T1000 (cell line): ENCODE measurements at regions not wholly inside any gene's neighbourhood (a gene's known extent, or its start where the extent isn't known, plus 50 kb on each side); places are given as distances from the start of the nearest gene placed in this dataset.
"Not testable (repeated sequence)": the region's sequence is repeated elsewhere in the genome, so short reads cannot be mapped to it uniquely, and the experiment has no call there.

Source experiments
- DNase-seq: peaks from one replicate; lab custom pipeline; 2025; ENCODE audit warnings: mixed read lengths; lab: John Stamatoyannopoulos, UW

GRCh38 chr3:176074096-176074495, 1123.2 kb downstream of the TBL1XR1 start:
- no peak for DNase-seq

- no peak for DNase-seq
These were observed 1125.3 kb downstream of the TBL1XR1 start for GRCh38 chr3:176071943-176072342.

GRCh38 chr3:176068750-176069149, 1128.5 kb downstream of the TBL1XR1 start:
- DNase-seq: no peak

- no peak for DNase-seq
These were observed 1138.4 kb downstream of the TBL1XR1 start for GRCh38 chr3:176058856-176059255.

- DNase-seq: no peak
These were observed 1141.4 kb downstream of the TBL1XR1 start for GRCh38 chr3:176055836-176056235.

- no peak for DNase-seq
These were observed 1145.5 kb downstream of the TBL1XR1 start for GRCh38 chr3:176051766-176052165.

- no peak for DNase-seq
These were observed 1150.6 kb downstream of the TBL1XR1 start for GRCh38 chr3:176046703-176047102.

GRCh38 chr3:176041812-176042211, 1155.5 kb downstream of the TBL1XR1 start:
- no peak for DNase-seq

- DNase-seq: no peak
These were observed 1156.1 kb downstream of the TBL1XR1 start for GRCh38 chr3:176041185-176041584.

GRCh38 chr3:176037636-176038035, 1159.6 kb downstream of the TBL1XR1 start:
- no peak for DNase-seq

GRCh38 chr3:176032043-176032442, 1165.2 kb downstream of the TBL1XR1 start:
- DNase-seq: no peak

- not testable (repeated sequence) for DNase-seq
These were observed 1157.1 kb downstream of the NAALADL2 start for GRCh38 chr3:176016203-176016602.

- DNase-seq: not testable (repeated sequence)
These were observed 1156.1 kb downstream of the NAALADL2 start for GRCh38 chr3:176015228-176015627.

GRCh38 chr3:176009256-176009655, 1150.1 kb downstream of the NAALADL2 start:
- no peak for DNase-seq

GRCh38 chr3:176005564-176005963, 1146.4 kb downstream of the NAALADL2 start:
- no peak for DNase-seq

- DNase-seq: no peak
These were observed 1130.0 kb downstream of the NAALADL2 start for GRCh38 chr3:175989161-175989560.

GRCh38 chr3:175988401-175988800, 1129.3 kb downstream of the NAALADL2 start:
- no peak for DNase-seq

GRCh38 chr3:175985781-175986180, 1126.6 kb downstream of the NAALADL2 start:
- no peak for DNase-seq

- no peak for DNase-seq
These were observed 1124.2 kb downstream of the NAALADL2 start for GRCh38 chr3:175983379-175983778.

- no peak for DNase-seq
These were observed 1121.5 kb downstream of the NAALADL2 start for GRCh38 chr3:175980486-175981090.

GRCh38 chr3:175977968-175978752, 1119.0 kb downstream of the NAALADL2 start:
- DNase-seq: no peak

GRCh38 chr3:175969456-175969855, 1110.3 kb downstream of the NAALADL2 start:
- DNase-seq: no peak

GRCh38 chr3:175965036-175965435, 1105.9 kb downstream of the NAALADL2 start:
- no peak for DNase-seq

- no peak for DNase-seq
These were observed 1098.3 kb downstream of the NAALADL2 start for GRCh38 chr3:175957427-175957826.
